Fibroblast of lung (primary cell): ENCODE measurements at regions not wholly inside any gene's neighbourhood (a gene's known extent, or its start where the extent isn't known, plus 50 kb on each side); places are given as distances from the start of the nearest gene placed in this dataset.

ENCODE experiments used
- DNase-seq, 2 donors: peaks; one replicate each; pipeline versions ENCODE4 v3.0.0 to v3.0.0-alpha.2; 2010; ENCODE audit warnings: low read depth in 2 of 2
- H2AFZ ChIP-seq: 2 replicates; pipeline ENCODE4 v1.5.1; 2012; ENCODE audit warnings: low read length, control low read depth, inconsistent platforms
- H3K27ac ChIP-seq: 2 replicates; pipeline ENCODE4 v1.5.1; 2011; ENCODE audit warnings: low read length, control low read depth; ENCODE audit not compliant: insufficient read depth
- H3K27me3 ChIP-seq: 2 replicates; pipeline ENCODE4 v1.5.1; 2011; ENCODE audit warnings: mild to moderate bottlenecking, low read length; ENCODE audit not compliant: control insufficient read depth, insufficient read depth
- H3K36me3 ChIP-seq: 2 replicates; pipeline ENCODE4 v1.5.1; 2011; ENCODE audit warnings: low read length; ENCODE audit not compliant: control insufficient read depth, insufficient read depth
- H3K4me1 ChIP-seq: 2 replicates; pipeline ENCODE4 v1.5.1; 2011; ENCODE audit warnings: low read length; ENCODE audit not compliant: control insufficient read depth, insufficient read depth; ENCODE audit errors: extremely low read depth
- H3K4me2 ChIP-seq: 2 replicates; pipeline ENCODE4 v1.5.1; 2011; ENCODE audit warnings: low read length, control low read depth; ENCODE audit not compliant: insufficient read depth; ENCODE audit errors: extremely low read depth
- H3K4me3 ChIP-seq, 4 experiments: fragments of 200-600 bp in 1 of 4; sonication (generic) in 1 of 4; replicated peaks in 1 of 4; 2 replicates each; pipeline ENCODE4 v1.5.1; 2011 to 2016; ENCODE audit warnings: low read length in 4 of 4, low read depth in 3 of 4, mild to moderate bottlenecking in 3 of 4, control low read depth in 2 of 4, inconsistent platforms in 1 of 4, mixed read lengths in 1 of 4; ENCODE audit not compliant: insufficient read depth in 1 of 4; ENCODE audit errors: control extremely low read depth in 1 of 4
- H3K79me2 ChIP-seq: 2 replicates; pipeline ENCODE4 v1.5.1; 2012; ENCODE audit warnings: mild to moderate bottlenecking, low read length, inconsistent platforms; ENCODE audit not compliant: control insufficient read depth, insufficient read depth
- H3K9ac ChIP-seq: 2 replicates; pipeline ENCODE4 v1.5.1; 2011; ENCODE audit warnings: mild to moderate bottlenecking, low read length, control low read depth; ENCODE audit not compliant: insufficient read depth
- H3K9me3 ChIP-seq: 2 replicates; pipeline ENCODE4 v1.5.1; 2012; ENCODE audit warnings: low read depth, low read length; ENCODE audit not compliant: control insufficient read depth, insufficient read depth
- H4K20me1 ChIP-seq: 2 replicates; pipeline ENCODE4 v1.5.1; 2011; ENCODE audit warnings: low read length; ENCODE audit not compliant: control insufficient read depth, insufficient read depth; ENCODE audit errors: extremely low read depth
- CTCF ChIP-seq, 2 donors: IDR thresholded peaks in 1 of 2; conservative IDR thresholded peaks in 1 of 2; 1 replicate in 1 of 2; 2 replicates in 1 of 2; pipeline ENCODE4 v1.5.1; 2011 to 2012; ENCODE audit warnings: low read length in 2 of 2, control low read depth in 1 of 2, inconsistent platforms in 1 of 2, low read depth in 1 of 2, mild to moderate bottlenecking in 1 of 2
- EZH2 ChIP-seq: IDR thresholded peaks from 2 replicates; pipeline ENCODE4 v1.5.1; 2012; ENCODE audit warnings: low read length, control low read depth, mild to moderate bottlenecking; ENCODE audit errors: missing control alignments

GRCh38 chr2:54404270-54404669, 51.9 kb upstream of the SPTBN1 start:
- H3K27ac ChIP-seq, result no peak overlapping the region

DNA sequence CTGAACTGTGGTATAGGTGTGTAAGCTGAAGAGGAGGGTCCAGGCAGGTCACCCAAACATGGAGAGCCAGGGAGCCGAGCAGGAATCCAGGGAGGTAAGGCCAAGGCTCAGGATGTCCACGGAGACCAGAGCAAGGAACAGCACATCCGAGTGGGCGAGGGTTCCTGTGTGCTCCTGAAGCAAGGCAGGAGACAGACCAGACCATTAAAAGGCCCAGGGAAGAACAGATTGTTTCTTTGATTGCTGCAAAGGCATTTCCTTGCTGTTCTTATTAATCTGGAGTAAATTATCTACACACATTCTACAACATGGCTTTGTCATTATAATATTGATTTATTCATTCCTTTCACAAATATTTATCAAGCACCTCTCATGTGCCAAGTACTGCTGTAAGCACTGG, 50.1 kb upstream of the SPTBN1 start:
- H4K20me1 ChIP-seq, result no peaks in the 10 kb centered on the region

More at GRCh38 chr2:54404270-54404669, 51.9 kb upstream of the SPTBN1 start:
- Histone ChIP-seq H3K9me3 (no peaks in the 10 kb centered on the region), H4K20me1 (no peaks in the 10 kb centered on the region), H3K4me2 (no peak overlapping the region), H3K27me3 (no peaks in the 10 kb centered on the region), H3K4me3 (no peak overlapping the region), H3K9ac (no peak overlapping the region), H3K36me3 (no peaks in the 10 kb centered on the region), H3K4me1 (peaks cover 14% of the 10 kb centered on the region), H2AFZ (no peak overlapping the region), H3K79me2 (no peaks in the 10 kb centered on the region)
- no peak for TF ChIP-seq EZH2
- DNase-seq, result peak; percentile 15 to 78

More for the DNA sequence above, 50.1 kb upstream of the SPTBN1 start:
- Histone ChIP-seq H3K27ac (no peak overlapping the region), H3K4me3 (no peak overlapping the region), H2AFZ (peak overlapping the region; percentile 47), H3K27me3 (no peaks in the 10 kb centered on the region), H3K79me2 (no peaks in the 10 kb centered on the region), H3K36me3 (no peaks in the 10 kb centered on the region), H3K4me1 (peaks cover 14% of the 10 kb centered on the region), H3K9ac (no peak overlapping the region), H3K9me3 (no peaks in the 10 kb centered on the region), H3K4me2 (no peak overlapping the region)
- TF ChIP-seq EZH2 (no peak), CTCF (conservative IDR thresholded peaks at IDR 0.05 in 1 of 2, IDR thresholded peaks at IDR 0.05 in 1 of 2; ENCODE audit: low read depth in 1 of 2, low read length in 2 of 2) (no peak)
- no peak for DNase-seq
